Astrocyte of the spinal cord (primary cell): ENCODE measurements at regions not wholly inside any gene's neighbourhood (a gene's known extent, or its start where the extent isn't known, plus 50 kb on each side); places are given as distances from the start of the nearest gene placed in this dataset.
"Not testable (repeated sequence)": the region's sequence is repeated elsewhere in the genome, so short reads cannot be mapped to it uniquely, and the experiment has no call there.

Experiments used
- DNase-seq: peaks from one replicate; pipeline ENCODE4 v3.0.0; 2011; ENCODE audit warnings: low read depth, low spot score
- H3K4me3 ChIP-seq: 2 replicates; pipeline ENCODE4 v1.5.1; 2011; ENCODE audit warnings: low read depth, mild to moderate bottlenecking, low read length, moderate library complexity
- in situ Hi-C: cut with HindIII; loops from 2 replicates; pipeline ENCODE4 v1.10.0; 2017; ENCODE audit warnings: low sequenced_read_pairs
- TF ChIP-seq, protein P1 (sequence below): IDR thresholded peaks from 2 replicates; pipeline ENCODE4 v1.5.1; 2012; ENCODE audit warnings: low read depth, mild to moderate bottlenecking, low read length, inconsistent platforms

DNA sequence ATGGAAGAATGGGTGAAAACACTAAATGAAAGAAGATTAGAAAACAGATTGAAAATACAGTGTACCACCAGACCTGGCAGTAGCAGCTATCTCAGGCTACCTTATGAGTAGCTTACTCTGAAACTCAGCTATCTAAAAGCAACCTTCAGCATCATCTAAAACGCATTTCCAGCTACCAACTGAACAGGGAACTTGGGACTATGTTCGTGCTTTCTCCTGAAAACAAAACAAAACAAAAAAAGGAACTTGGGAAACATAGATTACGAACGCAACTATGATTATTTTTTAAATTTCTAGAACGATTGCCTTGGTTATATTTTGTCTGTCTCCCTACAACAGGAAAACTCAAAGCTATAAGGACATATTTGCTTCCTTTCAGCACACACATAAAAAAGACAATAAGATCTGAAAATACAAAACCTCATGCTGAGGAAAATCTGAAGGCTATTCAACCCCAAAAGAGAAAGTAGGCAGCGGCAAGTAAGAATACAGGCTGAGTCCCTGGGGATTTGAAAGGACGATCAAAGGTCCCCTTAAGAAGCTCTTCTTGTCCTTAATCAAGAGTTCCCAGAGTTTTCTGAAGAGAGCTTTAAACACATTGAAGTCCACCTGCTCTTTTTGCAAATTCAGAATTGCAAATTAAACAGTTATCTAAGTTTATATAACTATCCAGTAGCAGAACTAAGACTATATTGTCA lies 53.4 kb downstream of the OR2K2 start:
- in situ Hi-C loops, result no loop called here
- TF ChIP-seq, protein P1, sequence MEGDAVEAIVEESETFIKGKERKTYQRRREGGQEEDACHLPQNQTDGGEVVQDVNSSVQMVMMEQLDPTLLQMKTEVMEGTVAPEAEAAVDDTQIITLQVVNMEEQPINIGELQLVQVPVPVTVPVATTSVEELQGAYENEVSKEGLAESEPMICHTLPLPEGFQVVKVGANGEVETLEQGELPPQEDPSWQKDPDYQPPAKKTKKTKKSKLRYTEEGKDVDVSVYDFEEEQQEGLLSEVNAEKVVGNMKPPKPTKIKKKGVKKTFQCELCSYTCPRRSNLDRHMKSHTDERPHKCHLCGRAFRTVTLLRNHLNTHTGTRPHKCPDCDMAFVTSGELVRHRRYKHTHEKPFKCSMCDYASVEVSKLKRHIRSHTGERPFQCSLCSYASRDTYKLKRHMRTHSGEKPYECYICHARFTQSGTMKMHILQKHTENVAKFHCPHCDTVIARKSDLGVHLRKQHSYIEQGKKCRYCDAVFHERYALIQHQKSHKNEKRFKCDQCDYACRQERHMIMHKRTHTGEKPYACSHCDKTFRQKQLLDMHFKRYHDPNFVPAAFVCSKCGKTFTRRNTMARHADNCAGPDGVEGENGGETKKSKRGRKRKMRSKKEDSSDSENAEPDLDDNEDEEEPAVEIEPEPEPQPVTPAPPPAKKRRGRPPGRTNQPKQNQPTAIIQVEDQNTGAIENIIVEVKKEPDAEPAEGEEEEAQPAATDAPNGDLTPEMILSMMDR, result no peak
- no peak for DNase-seq
- no peak overlapping the region for H3K4me3 ChIP-seq

DNA sequence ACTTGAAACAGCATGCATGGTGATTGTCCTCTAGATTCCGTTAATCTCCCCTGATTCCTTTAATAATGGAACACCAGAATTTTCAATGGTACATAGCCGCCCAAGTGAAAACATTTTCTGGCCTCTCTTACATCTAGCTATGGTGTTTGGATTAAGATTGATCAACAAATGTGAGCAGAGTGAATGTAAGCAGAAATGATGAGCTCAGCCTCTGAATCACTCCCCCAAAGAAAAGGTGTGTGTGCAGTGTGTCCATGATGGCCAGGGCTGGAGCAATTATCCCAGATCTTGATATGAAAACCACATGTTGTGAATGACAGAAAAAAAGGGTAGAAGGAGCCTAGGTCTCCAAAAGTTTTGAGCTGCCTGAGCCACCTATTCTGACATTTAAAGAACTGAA lies 55.3 kb downstream of the OR2K2 start:
- TF ChIP-seq, protein P1, result no peak
- in situ Hi-C loops, result no loop called here
- no peak for DNase-seq
- no peak overlapping the region for H3K4me3 ChIP-seq

DNA sequence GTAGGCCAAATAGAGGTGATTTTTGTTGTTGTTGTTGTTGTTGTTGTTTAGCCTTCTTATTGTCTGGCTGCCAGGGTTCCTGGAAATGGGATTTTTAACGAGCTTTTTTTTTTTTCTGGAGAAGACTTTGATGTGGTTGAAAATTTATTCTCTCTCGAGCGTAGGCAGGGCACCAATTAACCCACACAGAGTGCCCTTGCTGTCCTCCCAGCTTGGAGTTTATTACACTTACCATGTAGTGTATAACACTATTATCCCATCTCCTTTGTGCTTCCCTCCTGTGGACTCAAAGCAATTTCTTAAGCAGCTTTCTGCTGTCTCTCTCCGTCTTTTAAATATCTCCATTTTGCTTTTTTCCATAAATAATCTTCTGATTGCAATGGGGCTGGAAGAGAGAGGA lies 57.4 kb downstream of the OR2K2 start:
- no peak overlapping the region for H3K4me3 ChIP-seq
- TF ChIP-seq, protein P1, result no peak
- DNase-seq, result no peak
- in situ Hi-C loops, result no loop called here

DNA sequence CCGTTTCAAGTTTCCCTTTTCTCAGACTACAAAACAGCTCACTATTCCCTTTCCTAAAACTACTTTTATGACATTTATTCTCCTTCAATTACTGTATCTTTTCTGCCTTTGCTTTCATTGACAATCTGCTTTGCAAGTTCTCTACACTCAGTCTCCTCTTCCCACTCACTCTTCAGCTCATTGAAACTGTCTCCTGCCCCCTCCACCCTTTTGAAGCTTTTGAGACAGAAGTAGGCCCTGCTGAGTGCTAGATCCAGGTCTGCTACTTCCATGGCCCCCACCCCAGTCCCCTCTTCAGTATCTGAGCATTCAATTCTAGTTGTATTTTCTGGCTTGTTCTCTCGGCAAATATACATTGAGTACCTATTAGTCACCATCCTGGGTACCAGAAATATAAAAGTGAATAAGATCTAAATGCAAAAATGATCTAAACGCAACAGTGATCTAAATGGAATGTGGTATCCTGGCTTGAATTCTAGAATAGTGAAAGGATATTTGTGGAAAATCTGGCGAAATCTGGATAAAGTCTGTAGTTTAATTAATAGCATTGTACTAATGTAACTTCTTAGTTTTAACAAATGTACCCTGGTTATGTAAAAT lies 58.4 kb downstream of the OR2K2 start:
- TF ChIP-seq, protein P1, result no peak
- DNase-seq, result peak; percentile 44
- in situ Hi-C loops, result no loop called here

DNA sequence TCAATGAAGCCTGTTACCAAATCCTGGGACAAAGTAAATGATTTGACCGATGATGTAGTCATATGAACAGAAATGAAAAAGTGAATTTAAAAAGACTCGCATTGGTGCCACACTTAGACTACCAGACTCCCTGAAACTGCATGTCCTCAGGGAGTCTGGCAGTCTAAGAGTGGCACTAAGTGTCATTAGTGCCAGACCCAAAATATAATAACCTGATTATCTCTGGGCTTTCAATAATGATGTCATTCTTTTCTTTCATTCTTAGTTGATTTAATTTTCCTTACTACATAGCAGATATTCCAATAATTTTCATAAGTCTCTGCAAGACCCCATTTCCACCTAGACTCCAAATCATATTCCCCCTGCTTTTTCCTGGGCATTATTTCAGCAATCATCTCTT lies 59.0 kb downstream of the OR2K2 start:
- DNase-seq, result no peak
- TF ChIP-seq, protein P1, result no peak
- in situ Hi-C loops, result no loop called here
- H3K4me3 ChIP-seq, result no peak overlapping the region

More for the DNA sequence above, 58.4 kb downstream of the OR2K2 start:
- H3K4me3 ChIP-seq, result no peak overlapping the region

DNA sequence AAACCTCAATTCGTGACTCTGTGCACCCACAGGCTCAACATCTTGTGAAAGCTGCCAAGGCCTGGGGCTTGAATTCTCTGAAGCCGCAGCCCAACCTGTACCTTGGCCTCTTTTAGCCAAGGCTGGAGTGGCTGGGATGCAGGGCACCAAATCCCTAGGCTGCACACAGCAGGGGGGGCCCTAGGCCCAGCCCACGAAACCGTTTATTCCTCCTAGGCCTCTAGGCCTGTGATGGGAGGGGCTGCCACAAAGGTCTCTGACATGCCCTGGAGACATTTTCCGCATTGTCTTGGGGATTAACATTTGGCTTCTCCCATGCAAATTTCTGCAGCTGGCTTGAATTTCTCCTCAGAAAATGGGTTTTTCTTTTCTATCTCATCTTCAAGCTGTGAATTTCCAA lies 64.0 kb downstream of the OR2K2 start:
- DNase-seq, in situ Hi-C loops, H3K4me3 ChIP-seq: not testable (repeated sequence)

DNA sequence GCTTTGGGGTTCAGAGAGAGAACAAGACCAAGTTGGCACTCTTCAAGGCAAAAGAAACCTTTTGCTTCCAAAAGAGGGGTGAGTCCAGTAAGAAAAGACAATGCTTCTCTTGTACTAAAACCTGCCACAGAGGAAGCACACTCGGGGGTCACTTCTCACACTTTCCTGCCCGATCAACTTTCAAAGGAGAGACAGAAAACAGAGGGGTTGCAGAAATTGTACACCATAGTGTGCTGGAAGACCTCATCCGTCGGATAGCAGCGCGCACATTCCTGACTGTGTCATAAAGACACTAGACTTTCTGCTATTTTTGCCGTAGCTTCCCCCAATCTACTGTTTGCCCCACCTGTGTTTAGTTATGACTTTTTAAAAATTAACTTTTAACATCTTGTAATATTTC lies 66.9 kb downstream of the OR2K2 start:
- in situ Hi-C loops, result no loop called here
- DNase-seq, result no peak
- TF ChIP-seq, protein P1, result no peak
- H3K4me3 ChIP-seq, result no peak overlapping the region
